Transverse colon (tissue), 4 donors: ENCODE measurements at regions not wholly inside any gene's neighbourhood (a gene's known extent, or its start where the extent isn't known, plus 50 kb on each side); places are given as distances from the start of the nearest gene placed in this dataset.

Experiments
- DNase-seq: peaks from one replicate; pipeline ENCODE4 v3.0.0-alpha.2; 2019
- H3K27ac ChIP-seq, 4 donors: fragments of 200-600 bp; sonication (generic); 2 replicates each; pipeline ENCODE4 v1.5.1; 2016 to 2018; ENCODE audit warnings: inconsistent platforms in 4 of 4
- H3K27me3 ChIP-seq: fragments of 200-600 bp; sonication (generic); 2 replicates; pipeline ENCODE4 v1.5.1; 2017; ENCODE audit warnings: inconsistent platforms
- H3K36me3 ChIP-seq, 4 donors: fragments of 200-600 bp; sonication (generic); 2 replicates each; pipeline ENCODE4 v1.5.1; 2017 to 2019; ENCODE audit warnings: inconsistent platforms in 4 of 4
- H3K4me1 ChIP-seq, 4 donors: fragments of 200-600 bp; sonication (generic); 2 replicates each; pipeline ENCODE4 v1.5.1; 2017 to 2020; ENCODE audit warnings: inconsistent platforms in 4 of 4
- H3K4me3 ChIP-seq, 4 donors: fragments of 200-600 bp; sonication (generic); 1 replicate in 1 of 4; 2 replicates in 3 of 4; pipeline versions ENCODE4 v1.5.1 to v1.6.1; 2017 to 2019; ENCODE audit warnings: inconsistent platforms in 4 of 4
- H3K9me3 ChIP-seq, 2 donors: fragments of 200-600 bp; sonication (generic); 2 replicates each; pipeline ENCODE4 v1.5.1; 2017 to 2019; ENCODE audit warnings: inconsistent platforms in 2 of 2
- EP300 ChIP-seq: sonication (generic); formaldehyde crosslinking; IDR thresholded peaks from one replicate; pipeline ENCODE4 v1.6.1; 2017; ENCODE audit warnings: antibody characterized with exemption, low read depth
- POLR2A ChIP-seq: fragments of 450-650 bp; IDR thresholded peaks from one replicate; pipeline ENCODE4 v1.6.1; 2016; ENCODE audit warnings: antibody characterized with exemption, mild to moderate bottlenecking, moderate library complexity
- POLR2AphosphoS5 ChIP-seq, 3 donors: sonication (generic); formaldehyde crosslinking; IDR thresholded peaks; one replicate each; pipeline ENCODE4 v1.6.1; 2016; ENCODE audit warnings: antibody characterized with exemption in 3 of 3
- WGBS, 2 donors: methylation state at CpG; one replicate each; pipeline ENCODE4 v1.1.5; 2018; ENCODE audit warnings: low coverage in 1 of 2; 5-methylcytosine and 5-hydroxymethylcytosine counted together
- in situ Hi-C, 4 donors: fragments of 200-750 bp; cut with MboI; loops; one replicate each; pipeline versions ENCODE4 v1.15.0 to v1.15.1; 2017; ENCODE audit warnings: low sequenced_read_pairs in 3 of 4, low pct_ligation_motif_present in 1 of 4, low pct_unique_long_range_greater_than_20kb in 1 of 4
- intact Hi-C: fragments of 100-400 bp; cut with DNase I; formaldehyde crosslinking; loops from one replicate; pipeline ENCODE4 v1.15.1; 2023; ENCODE audit warnings: low total_unique reads
- TF ChIP-seq, protein P1 (sequence below), 5 experiments: fragments of 200-600 bp in 3 of 5; fragments of 450-650 bp in 2 of 5; sonication (generic) in 3 of 5; IDR thresholded peaks; 1 replicate in 2 of 5; 2 replicates in 3 of 5; pipeline ENCODE4 v1.5.1; 2016 to 2017; ENCODE audit warnings: antibody characterized with exemption in 5 of 5, inconsistent platforms in 3 of 5, mild to moderate bottlenecking in 2 of 5, moderate library complexity in 1 of 5

GRCh38 chr11:32215157-32215556 lies 124.3 kb downstream of the RCN1 start:
- whole genome bisulfite sequencing, 2 donors, result 73 to 86% methylated on average over 1 of the region's 1 CpG
- intact Hi-C loops, result no loop called here
- no peak for TF ChIP-seq POLR2AphosphoS5 (IDR thresholded peaks at IDR 0.05)
- TF ChIP-seq POLR2A, result no peak
- TF ChIP-seq EP300, result no peak
- TF ChIP-seq, protein P1, sequence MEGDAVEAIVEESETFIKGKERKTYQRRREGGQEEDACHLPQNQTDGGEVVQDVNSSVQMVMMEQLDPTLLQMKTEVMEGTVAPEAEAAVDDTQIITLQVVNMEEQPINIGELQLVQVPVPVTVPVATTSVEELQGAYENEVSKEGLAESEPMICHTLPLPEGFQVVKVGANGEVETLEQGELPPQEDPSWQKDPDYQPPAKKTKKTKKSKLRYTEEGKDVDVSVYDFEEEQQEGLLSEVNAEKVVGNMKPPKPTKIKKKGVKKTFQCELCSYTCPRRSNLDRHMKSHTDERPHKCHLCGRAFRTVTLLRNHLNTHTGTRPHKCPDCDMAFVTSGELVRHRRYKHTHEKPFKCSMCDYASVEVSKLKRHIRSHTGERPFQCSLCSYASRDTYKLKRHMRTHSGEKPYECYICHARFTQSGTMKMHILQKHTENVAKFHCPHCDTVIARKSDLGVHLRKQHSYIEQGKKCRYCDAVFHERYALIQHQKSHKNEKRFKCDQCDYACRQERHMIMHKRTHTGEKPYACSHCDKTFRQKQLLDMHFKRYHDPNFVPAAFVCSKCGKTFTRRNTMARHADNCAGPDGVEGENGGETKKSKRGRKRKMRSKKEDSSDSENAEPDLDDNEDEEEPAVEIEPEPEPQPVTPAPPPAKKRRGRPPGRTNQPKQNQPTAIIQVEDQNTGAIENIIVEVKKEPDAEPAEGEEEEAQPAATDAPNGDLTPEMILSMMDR (IDR thresholded peaks at IDR 0.05), result no peak
- H3K27me3 ChIP-seq, result no peaks in the 10 kb centered on the region
- no peaks in the 10 kb centered on the region for H3K4me1 ChIP-seq
- H3K9me3 ChIP-seq, result no peaks in the 10 kb centered on the region
- DNase-seq, result no peak
- no peak overlapping the region for H3K27ac ChIP-seq
- in situ Hi-C loops, result no loop called here
- no peak overlapping the region for H3K4me3 ChIP-seq
- H3K36me3 ChIP-seq, result no peaks in the 10 kb centered on the region

DNA sequence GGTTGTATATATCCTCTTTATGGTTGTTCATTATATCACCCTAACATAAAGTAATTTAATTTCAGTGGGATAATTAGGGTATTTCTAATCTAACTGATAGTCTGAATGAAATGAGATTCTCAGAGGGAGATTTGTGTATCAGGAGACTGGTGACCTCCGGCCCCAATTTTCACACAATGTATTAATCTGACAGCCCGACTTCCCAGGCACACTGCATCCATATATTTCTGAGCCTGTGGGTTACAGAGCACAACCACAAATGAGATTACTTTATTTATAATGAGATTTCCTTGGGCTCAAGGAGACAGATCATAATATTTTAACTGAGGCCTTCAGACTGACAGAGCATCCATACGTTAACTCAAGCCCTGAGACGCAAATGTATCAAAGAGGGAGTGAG lies 125.9 kb downstream of the RCN1 start:
- Histone ChIP-seq H3K4me3 (no peak overlapping the region), H3K36me3 (no peaks in the 10 kb centered on the region), H3K27me3 (no peaks in the 10 kb centered on the region), H3K27ac (no peak overlapping the region), H3K4me1 (no peaks in the 10 kb centered on the region), H3K9me3 (no peaks in the 10 kb centered on the region)
- WGBS, 2 donors, result 73 to 83% methylated on average over 2 to 4 of the region's 4 CpGs
- intact Hi-C loops, result no loop called here
- DNase-seq, result no peak
- in situ Hi-C loops, result no loop called here
- TF ChIP-seq POLR2A, result no peak
- TF ChIP-seq EP300, result no peak
- TF ChIP-seq, protein P1 (IDR thresholded peaks at IDR 0.05), result no peak
- TF ChIP-seq POLR2AphosphoS5 (IDR thresholded peaks at IDR 0.05), result no peak

- Histone ChIP-seq H3K4me3 (no peak overlapping the region), H3K27ac (no peak overlapping the region), H3K9me3 (no peaks in the 10 kb centered on the region), H3K27me3 (no peaks in the 10 kb centered on the region), H3K36me3 (no peaks in the 10 kb centered on the region), H3K4me1 (no peaks in the 10 kb centered on the region)
- in situ Hi-C loops (no loop called here), intact Hi-C loops (no loop called here)
- WGBS, 2 donors, result 70 to 100% methylated on average over 2 to 7 of the region's 7 CpGs
- no peak for DNase-seq
- TF ChIP-seq POLR2AphosphoS5 (IDR thresholded peaks at IDR 0.05) (no peak), EP300 (no peak), POLR2A (no peak)
- TF ChIP-seq, protein P1 (IDR thresholded peaks at IDR 0.05), result no peak
Measured at GRCh38 chr11:32219320-32219719, 128.4 kb downstream of the RCN1 start.

DNA sequence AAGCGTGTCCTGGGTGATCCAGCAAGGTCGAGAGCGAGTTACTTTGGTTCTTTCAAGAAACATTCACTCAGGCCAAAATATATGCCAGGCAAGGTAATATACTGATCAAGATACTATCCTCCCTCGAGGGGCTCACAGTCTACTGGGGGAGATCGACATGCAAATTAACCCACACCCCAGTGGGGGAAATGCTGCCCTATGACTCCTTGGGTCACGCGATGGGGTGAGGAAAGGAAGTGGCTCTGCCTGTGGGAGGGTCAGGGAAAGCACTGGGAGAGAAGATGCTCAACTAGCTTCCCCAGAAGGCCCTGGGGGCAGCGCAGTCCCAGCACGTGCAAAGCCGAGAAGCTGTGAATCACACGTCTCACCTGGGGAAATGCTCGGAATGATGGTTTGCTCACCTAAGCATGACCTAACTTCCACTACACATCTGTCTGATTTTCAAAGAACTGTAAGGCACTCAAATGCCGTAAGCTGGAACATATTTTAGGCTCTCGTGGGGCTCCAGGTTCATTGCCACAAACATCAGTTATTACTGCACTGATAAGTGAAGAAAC lies 130.7 kb downstream of the RCN1 start:
- Histone ChIP-seq H3K27ac (no peak overlapping the region), H3K9me3 (no peaks in the 10 kb centered on the region), H3K4me1 (no peaks in the 10 kb centered on the region), H3K4me3 (no peak overlapping the region), H3K36me3 (no peaks in the 10 kb centered on the region), H3K27me3 (no peaks in the 10 kb centered on the region)
- in situ Hi-C loops, result no loop called here
- no peak for DNase-seq
- TF ChIP-seq, protein P1 (IDR thresholded peaks at IDR 0.05), result no peak
- TF ChIP-seq EP300 (no peak), POLR2AphosphoS5 (IDR thresholded peaks at IDR 0.05) (no peak), POLR2A (no peak)
- intact Hi-C loops, result no loop called here
- WGBS, 2 donors, result 81 to 88% methylated on average over 10 to 14 of the region's 14 CpGs
